ENCODE measurements at regions not wholly inside any gene's neighbourhood (a gene's known extent, or its start where the extent isn't known, plus 50 kb on each side); places are given as distances from the start of the nearest gene placed in this dataset.

- DNase-seq (ENCODE audit: low read depth) = no peak
Measured at GRCh38 chr1:2916706-2917105, 104.6 kb upstream of the ACTRT2 start.

- no peak for DNase-seq (ENCODE audit: low read depth)
Measured at GRCh38 chr1:2917284-2917683, 104.0 kb upstream of the ACTRT2 start.

- no peak for DNase-seq (ENCODE audit: low read depth)
Measured at GRCh38 chr1:2918441-2918840, 102.8 kb upstream of the ACTRT2 start.

DNA sequence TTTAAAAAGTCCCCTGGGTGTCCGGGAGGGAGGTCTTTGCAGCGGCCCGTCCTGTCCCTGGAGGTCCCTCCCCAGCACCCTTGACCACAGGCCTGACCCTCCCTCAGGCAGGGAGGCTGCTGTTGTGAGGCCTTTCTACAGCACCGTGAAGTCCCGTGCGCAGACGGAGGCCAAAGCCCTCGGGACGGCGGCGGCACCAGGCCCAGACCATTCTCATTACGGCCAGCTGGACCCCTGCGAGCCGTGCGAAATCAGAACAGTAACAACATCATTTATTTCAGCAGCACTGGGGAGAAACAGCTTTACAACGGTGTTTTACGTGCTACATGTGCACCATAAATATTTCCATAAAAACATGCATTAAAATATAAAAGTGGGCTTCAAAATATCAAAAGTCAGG, 101.4 kb upstream of the ACTRT2 start:
- DNase-seq (ENCODE audit: low read depth) = no peak

DNA sequence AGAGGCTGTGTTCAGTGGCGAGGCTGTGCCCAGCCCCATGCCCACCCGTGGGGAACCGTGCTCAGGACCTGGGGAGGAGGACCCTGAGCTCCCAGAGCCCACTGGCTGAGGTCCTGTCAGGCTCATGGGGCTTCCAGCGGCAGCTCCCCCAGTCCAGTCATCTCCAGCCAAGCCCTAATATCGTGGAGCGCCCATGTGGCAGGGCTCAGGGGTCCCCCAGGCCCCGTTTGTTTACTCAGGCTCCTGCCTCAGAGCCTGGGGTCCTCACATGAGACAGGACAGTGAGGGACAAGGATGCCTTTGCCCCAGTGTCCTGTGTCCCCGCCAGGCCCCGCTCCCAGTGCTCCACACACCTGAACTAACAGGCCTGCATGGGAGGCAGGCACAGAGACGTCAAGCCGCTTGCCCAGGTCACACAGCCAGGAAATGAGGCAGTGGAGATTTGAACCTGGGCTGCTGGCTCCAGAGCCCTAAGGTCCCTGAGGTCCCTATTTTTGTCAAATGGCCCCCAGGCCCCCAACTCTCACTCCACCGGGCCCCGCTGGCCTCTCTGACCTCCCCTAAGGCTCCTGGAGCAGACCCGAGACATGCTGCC, 100.7 kb upstream of the ACTRT2 start:
- DNase-seq (ENCODE audit: low read depth) = no peak

DNA sequence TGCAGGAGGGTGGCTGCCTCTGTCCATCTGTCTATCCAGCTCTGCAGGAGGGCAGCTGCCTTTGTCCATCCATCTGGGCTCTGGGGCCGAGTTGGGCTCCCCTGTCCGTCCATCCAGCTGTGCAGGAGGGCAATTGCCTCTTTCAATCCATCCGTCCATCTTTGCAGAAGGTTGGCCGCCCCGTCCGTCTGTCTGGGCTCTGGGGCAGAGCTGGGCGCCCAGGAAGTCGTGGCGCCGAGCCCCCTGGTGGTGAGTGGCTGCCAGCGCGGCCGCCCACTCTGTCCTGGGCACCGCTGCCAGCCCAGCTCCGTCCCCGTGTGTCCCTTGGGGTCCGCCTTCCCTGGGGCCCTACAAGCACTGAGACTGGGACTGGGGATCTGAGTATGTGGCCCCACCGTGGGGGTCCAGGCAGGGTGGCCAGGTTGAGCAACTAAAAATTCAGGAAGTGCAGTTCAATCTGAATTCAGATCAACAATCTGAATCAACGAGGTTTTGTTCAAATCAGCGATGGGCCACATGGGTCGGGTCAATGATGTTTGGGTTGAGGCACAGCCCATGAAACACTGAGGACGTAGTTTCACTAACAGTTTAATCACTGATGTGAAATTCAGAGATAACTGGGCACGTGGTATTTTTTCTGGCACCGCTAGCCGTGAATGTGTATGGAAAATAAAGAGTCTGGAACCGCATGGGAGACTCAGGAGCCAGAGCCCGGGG, 99.1 kb upstream of the ACTRT2 start:
- DNase-seq (ENCODE audit: low read depth) = no peak

GRCh38 chr1:2923351-2923750, 97.9 kb upstream of the ACTRT2 start:
- DNase-seq (ENCODE audit: low read depth) = no peak

DNA sequence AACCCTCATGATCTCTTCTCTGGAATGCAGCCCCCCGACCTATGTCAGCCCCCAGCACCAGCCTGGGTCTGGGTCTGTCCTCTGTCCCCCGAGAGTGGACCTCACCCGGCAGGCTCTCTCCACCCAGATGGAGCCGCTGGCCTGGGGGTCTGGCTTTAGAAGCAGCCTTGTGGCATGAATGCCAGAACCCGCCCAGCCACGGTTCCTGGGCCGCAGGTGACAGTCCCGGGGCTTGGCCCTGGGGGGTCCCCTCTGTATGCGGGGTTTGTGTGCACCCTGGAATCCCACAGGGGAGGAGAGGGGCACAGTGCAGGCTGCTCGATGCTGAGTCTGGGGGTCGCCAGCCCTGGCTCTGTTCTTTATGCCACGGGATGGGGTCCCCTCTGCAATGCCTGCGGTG, 96.0 kb upstream of the ACTRT2 start:
- DNase-seq (ENCODE audit: low read depth) = no peak

GRCh38 chr1:2925918-2926317, 95.3 kb upstream of the ACTRT2 start:
- DNase-seq (ENCODE audit: low read depth) = no peak

DNA sequence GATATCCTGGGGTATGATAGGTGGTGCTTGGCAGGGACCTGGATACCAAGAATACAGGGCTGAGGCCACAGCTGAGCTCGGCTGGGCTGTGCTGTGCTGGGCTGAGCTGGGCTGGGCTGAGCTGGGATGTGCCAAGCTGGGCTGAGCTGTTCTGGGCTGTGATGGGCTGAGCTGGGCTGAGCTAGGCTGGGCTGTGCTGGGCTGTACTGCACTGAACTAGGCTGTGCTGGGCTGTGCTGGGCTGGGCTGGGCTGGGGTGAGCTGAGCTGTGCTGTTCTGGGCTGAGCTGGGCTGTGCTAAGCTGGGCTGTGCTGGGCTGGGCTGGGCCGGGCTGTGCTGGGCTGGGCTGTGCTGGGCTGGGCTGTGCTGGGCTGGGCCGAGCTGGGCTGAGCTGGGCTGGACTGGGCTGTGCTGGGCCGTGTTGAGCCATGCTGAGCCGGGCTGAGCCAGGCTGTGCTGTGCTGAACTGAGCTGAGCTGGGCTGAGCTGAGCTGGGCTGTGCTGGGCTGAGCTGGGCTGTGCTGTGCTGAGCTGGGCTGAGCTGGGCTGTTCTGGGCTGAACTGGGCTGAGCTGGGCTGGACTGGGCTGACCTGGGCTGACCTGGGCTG, 94.7 kb upstream of the ACTRT2 start:
- DNase-seq (ENCODE audit: low read depth) = no peak

DNA sequence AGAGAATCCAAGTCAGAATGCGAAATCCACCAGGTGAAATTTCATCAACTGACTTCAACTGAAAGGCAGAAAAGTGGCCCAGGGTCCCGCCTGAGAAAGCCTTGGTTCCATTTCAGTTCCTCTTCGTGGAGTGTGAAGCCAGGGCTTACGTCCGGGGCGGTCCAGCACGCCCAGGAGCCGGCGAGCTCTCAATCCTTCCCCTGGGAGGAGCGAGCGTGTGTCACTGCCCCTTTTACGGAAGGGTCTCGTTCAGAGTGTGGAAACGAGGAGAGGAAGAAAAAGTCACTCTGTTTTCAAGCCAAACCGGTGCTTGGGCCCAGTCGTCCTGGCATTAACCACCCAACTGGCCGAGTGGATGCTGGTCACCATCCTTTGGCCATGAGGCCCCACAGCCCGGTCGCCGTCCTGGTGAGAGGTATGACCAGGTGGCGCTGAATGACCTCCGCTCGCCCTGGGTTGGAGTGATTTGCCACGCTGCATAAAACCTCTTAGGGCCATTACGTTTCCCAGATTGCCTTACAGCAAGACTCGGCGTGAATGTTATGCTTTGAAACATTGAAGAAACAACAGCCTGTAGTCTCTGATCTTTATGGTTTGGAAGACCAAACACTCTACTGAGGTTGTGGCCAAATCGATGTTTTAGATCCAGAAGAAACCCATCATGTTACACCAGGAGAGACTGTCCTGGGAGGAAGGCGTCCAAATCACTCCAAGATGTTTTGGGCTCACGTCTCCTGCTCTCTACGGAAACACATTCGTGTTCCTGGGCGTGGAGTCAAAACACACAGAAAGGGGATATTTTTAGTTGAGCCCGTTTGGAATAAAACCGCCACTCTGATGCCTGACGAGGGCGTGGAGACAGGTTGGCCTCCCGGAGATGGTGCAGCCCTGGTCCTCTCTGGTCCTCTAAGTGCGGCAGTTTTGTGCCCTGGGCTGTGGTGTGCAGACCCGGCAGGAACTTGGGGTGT, 93.6 kb upstream of the ACTRT2 start:
- DNase-seq (ENCODE audit: low read depth) = no peak

- DNase-seq (ENCODE audit: low read depth) = no peak
Measured at GRCh38 chr1:2928366-2929325, 92.6 kb upstream of the ACTRT2 start.

- DNase-seq (ENCODE audit: low read depth) = no peak
Measured at GRCh38 chr1:2929335-2929734, 91.9 kb upstream of the ACTRT2 start.

GRCh38 chr1:2930016-2930815, 91.1 kb upstream of the ACTRT2 start:
- DNase-seq (ENCODE audit: low read depth) = no peak

GRCh38 chr1:2930913-2931723, 90.1 kb upstream of the ACTRT2 start:
- DNase-seq (ENCODE audit: low read depth) = no peak

DNA sequence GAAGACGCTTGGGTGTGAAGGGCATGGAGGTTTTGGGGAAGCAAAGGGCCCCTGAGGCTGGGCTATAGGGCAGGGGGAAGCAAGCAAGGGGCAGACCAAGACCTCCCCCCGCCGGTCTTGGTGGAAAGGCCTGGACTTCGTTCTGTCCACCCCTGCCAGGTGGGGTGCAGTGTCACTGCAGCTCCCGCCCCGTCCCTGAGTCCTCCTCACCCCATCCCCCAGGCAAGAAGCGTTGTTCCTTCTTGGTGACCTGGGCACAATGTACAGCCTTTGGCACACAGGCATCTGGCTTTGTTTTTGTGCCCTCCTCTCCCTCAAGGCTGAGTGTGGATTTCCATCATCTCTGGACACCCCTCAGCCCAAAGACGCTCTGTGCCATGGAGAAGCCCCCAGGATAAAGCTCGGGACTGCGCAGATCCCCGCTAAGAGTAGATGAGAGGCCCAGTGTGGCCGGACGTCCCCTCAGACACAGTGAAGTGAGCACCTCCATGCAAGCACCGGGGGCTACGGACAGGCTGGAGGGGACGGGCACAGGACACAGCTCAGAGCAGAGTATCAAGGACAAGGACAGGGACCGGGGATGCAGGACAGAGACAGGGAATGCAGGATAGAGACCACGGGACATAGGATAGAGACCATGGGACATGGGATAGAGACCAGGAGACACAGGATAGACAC, 89.4 kb upstream of the ACTRT2 start:
- DNase-seq (ENCODE audit: low read depth) = no peak

GRCh38 chr1:2932671-2933350, 88.5 kb upstream of the ACTRT2 start:
- no peak for DNase-seq (ENCODE audit: low read depth)

- DNase-seq (ENCODE audit: low read depth) = no peak
Measured at GRCh38 chr1:2933431-2934155, 87.7 kb upstream of the ACTRT2 start.
